ENCODE measurements at regions not wholly inside any gene's neighbourhood (a gene's known extent, or its start where the extent isn't known, plus 50 kb on each side); places are given as distances from the start of the nearest gene placed in this dataset.

DNA sequence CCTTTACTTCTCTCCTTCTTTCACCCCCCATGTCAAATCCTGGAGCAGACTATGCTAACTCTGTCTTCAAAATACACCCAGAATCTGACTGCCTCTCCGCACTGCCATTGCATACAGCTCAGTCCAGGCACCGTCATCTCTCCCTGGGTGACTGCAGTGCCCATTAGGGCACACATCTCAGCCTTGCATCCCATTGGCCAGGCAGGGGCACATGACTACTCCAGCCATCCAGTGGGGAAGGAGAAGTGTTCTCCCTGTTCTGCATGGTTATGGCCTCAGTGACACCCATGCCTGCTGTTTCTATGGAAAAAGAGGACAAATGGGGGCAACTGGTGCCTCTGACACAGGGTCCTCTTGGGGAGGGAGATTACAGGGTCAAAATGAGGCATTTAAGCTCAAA, 270.5 kb downstream of the MATN1 start:
- H3K9me1 ChIP-seq (ENCODE audit: control insufficient read depth, extremely low read depth, insufficient read depth, low read length): no peaks in the 10 kb centered on the region
- no peak overlapping the region for H3K27ac ChIP-seq (ENCODE audit: control insufficient read depth, insufficient read depth, low read length)
- FAIRE-seq (no peak), DNase-seq (ENCODE audit: low read depth, low spot score) (no peak)
- dilution Hi-C loops (cut with MboI; ENCODE audit: extremely low pct_ligation_motif_present, low sequenced_read_pairs): no loop called here
- H2AFZ ChIP-seq (ENCODE audit: control insufficient read depth, low read length): no peak overlapping the region
- no peak overlapping the region for H3K4me2 ChIP-seq (ENCODE audit: control insufficient read depth, extremely low read depth, insufficient read depth, low read depth, low read length)
- no peaks in the 10 kb centered on the region for H3K27me3 ChIP-seq (ENCODE audit: control insufficient read depth, extremely low read depth, insufficient read depth, low read length)
- H3K4me1 ChIP-seq (ENCODE audit: control insufficient read depth, extremely low read depth, insufficient read depth, low read length): no peaks in the 10 kb centered on the region
- TF ChIP-seq EZH2 (IDR thresholded peaks at IDR 0.05; ENCODE audit: low read length): no peak
- TF ChIP-seq, protein P1, sequence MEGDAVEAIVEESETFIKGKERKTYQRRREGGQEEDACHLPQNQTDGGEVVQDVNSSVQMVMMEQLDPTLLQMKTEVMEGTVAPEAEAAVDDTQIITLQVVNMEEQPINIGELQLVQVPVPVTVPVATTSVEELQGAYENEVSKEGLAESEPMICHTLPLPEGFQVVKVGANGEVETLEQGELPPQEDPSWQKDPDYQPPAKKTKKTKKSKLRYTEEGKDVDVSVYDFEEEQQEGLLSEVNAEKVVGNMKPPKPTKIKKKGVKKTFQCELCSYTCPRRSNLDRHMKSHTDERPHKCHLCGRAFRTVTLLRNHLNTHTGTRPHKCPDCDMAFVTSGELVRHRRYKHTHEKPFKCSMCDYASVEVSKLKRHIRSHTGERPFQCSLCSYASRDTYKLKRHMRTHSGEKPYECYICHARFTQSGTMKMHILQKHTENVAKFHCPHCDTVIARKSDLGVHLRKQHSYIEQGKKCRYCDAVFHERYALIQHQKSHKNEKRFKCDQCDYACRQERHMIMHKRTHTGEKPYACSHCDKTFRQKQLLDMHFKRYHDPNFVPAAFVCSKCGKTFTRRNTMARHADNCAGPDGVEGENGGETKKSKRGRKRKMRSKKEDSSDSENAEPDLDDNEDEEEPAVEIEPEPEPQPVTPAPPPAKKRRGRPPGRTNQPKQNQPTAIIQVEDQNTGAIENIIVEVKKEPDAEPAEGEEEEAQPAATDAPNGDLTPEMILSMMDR (optimal IDR thresholded peaks at IDR 0.05 in 1 of 3, IDR thresholded peaks at IDR 0.05 in 1 of 3, conservative IDR thresholded peaks at IDR 0.05 in 1 of 3; ENCODE audit: extremely low read depth in 1 of 3, insufficient read depth in 2 of 3, low read length in 3 of 3): no peak
- H3K36me3 ChIP-seq (ENCODE audit: control insufficient read depth in 2 of 2, extremely low read depth in 1 of 2, insufficient read depth in 2 of 2, low read length in 2 of 2): no peaks in the 10 kb centered on the region
- H3K9me3 ChIP-seq (ENCODE audit: control insufficient read depth, low read depth, low read length): no peaks in the 10 kb centered on the region
- no peaks in the 10 kb centered on the region for H3K79me2 ChIP-seq (ENCODE audit: control insufficient read depth, insufficient read depth, low read length)
- H3K9ac ChIP-seq (ENCODE audit: control insufficient read depth, extremely low read depth, insufficient read depth, low read length): no peak overlapping the region
- H3K4me3 ChIP-seq (ENCODE audit: control insufficient read depth in 2 of 3, extremely low read depth in 1 of 3, insufficient read depth in 2 of 3, low read depth in 1 of 3, low read length in 3 of 3): no peak overlapping the region
- no peaks in the 10 kb centered on the region for H4K20me1 ChIP-seq (ENCODE audit: control insufficient read depth, extremely low read depth, insufficient read depth, low read length)

DNA sequence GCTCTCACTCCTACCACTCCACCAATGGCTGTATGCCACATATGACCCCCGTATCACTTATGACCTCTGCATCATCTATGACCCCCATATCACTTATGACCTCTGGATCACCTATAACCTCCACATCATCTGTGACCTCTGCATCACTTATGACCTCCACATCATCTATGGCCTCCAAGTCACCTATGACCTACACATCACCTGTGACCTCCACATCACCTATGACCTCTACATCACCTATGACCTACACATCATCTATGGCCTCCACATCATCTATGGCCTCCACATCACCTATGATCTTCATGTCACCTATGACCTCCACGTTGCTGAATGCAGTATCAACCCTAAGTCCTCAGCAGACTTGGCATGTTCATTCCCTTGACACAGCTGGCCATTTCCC, 271.2 kb downstream of the MATN1 start:
- Histone ChIP-seq H3K4me1 (ENCODE audit: control insufficient read depth, extremely low read depth, insufficient read depth, low read length) (no peaks in the 10 kb centered on the region), H3K9ac (ENCODE audit: control insufficient read depth, extremely low read depth, insufficient read depth, low read length) (no peak overlapping the region), H3K79me2 (ENCODE audit: control insufficient read depth, insufficient read depth, low read length) (no peaks in the 10 kb centered on the region), H3K9me3 (ENCODE audit: control insufficient read depth, low read depth, low read length) (no peaks in the 10 kb centered on the region), H3K27ac (ENCODE audit: control insufficient read depth, insufficient read depth, low read length) (no peak overlapping the region), H3K4me3 (ENCODE audit: control insufficient read depth in 2 of 3, extremely low read depth in 1 of 3, insufficient read depth in 2 of 3, low read depth in 1 of 3, low read length in 3 of 3) (no peak overlapping the region), H3K9me1 (ENCODE audit: control insufficient read depth, extremely low read depth, insufficient read depth, low read length) (no peaks in the 10 kb centered on the region), H4K20me1 (ENCODE audit: control insufficient read depth, extremely low read depth, insufficient read depth, low read length) (no peaks in the 10 kb centered on the region), H3K36me3 (ENCODE audit: control insufficient read depth in 2 of 2, extremely low read depth in 1 of 2, insufficient read depth in 2 of 2, low read length in 2 of 2) (no peaks in the 10 kb centered on the region), H3K27me3 (ENCODE audit: control insufficient read depth, extremely low read depth, insufficient read depth, low read length) (no peaks in the 10 kb centered on the region), H3K4me2 (ENCODE audit: control insufficient read depth, extremely low read depth, insufficient read depth, low read depth, low read length) (no peak overlapping the region), H2AFZ (ENCODE audit: control insufficient read depth, low read length) (no peak overlapping the region)
- dilution Hi-C loops (cut with MboI; ENCODE audit: extremely low pct_ligation_motif_present, low sequenced_read_pairs): no loop called here
- TF ChIP-seq, protein P1 (optimal IDR thresholded peaks at IDR 0.05 in 1 of 3, IDR thresholded peaks at IDR 0.05 in 1 of 3, conservative IDR thresholded peaks at IDR 0.05 in 1 of 3; ENCODE audit: extremely low read depth in 1 of 3, insufficient read depth in 2 of 3, low read length in 3 of 3): no peak
- no peak for TF ChIP-seq EZH2 (IDR thresholded peaks at IDR 0.05; ENCODE audit: low read length)
- DNase-seq (ENCODE audit: low read depth, low spot score) (no peak), FAIRE-seq (no peak)

Data from keratinocyte (primary cell).